ENCODE measurements at regions not wholly inside any gene's neighbourhood (a gene's known extent, or its start where the extent isn't known, plus 50 kb on each side); places are given as distances from the start of the nearest gene placed in this dataset.

GRCh38 chr6:130758813-130759212, 68.4 kb upstream of the SMLR1 start:
- H3K36me3 Mint-ChIP-seq, result no peaks in the 10 kb centered on the region
- DNase-seq (ENCODE audit: low spot score in 2 of 2, unreplicated experiment in 2 of 2), result no peak

GRCh38 chr6:130760006-130760405, 67.2 kb upstream of the SMLR1 start:
- TF ChIP-seq, protein P1, sequence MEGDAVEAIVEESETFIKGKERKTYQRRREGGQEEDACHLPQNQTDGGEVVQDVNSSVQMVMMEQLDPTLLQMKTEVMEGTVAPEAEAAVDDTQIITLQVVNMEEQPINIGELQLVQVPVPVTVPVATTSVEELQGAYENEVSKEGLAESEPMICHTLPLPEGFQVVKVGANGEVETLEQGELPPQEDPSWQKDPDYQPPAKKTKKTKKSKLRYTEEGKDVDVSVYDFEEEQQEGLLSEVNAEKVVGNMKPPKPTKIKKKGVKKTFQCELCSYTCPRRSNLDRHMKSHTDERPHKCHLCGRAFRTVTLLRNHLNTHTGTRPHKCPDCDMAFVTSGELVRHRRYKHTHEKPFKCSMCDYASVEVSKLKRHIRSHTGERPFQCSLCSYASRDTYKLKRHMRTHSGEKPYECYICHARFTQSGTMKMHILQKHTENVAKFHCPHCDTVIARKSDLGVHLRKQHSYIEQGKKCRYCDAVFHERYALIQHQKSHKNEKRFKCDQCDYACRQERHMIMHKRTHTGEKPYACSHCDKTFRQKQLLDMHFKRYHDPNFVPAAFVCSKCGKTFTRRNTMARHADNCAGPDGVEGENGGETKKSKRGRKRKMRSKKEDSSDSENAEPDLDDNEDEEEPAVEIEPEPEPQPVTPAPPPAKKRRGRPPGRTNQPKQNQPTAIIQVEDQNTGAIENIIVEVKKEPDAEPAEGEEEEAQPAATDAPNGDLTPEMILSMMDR (IDR thresholded peaks at IDR 0.05; ENCODE audit: unreplicated experiment), result no peak
- H3K4me1 Mint-ChIP-seq, result no peaks in the 10 kb centered on the region
- no peak overlapping the region for H3K4me3 Mint-ChIP-seq
- DNase-seq (ENCODE audit: low spot score in 2 of 2, unreplicated experiment in 2 of 2), result no peak
- no peaks in the 10 kb centered on the region for H3K36me3 Mint-ChIP-seq
- H3K9me3 Mint-ChIP-seq, result peaks cover 14% of the 10 kb centered on the region
- H3K27me3 Mint-ChIP-seq (ENCODE audit: low read depth), result no peaks in the 10 kb centered on the region
- no peak overlapping the region for H3K27ac Mint-ChIP-seq

More at GRCh38 chr6:130758813-130759212, 68.4 kb upstream of the SMLR1 start:
- Mint-ChIP-seq H3K4me1 (no peaks in the 10 kb centered on the region), H3K27ac (no peak overlapping the region), H3K9me3 (peaks cover 14% of the 10 kb centered on the region), H3K4me3 (no peak overlapping the region), H3K27me3 (ENCODE audit: low read depth) (no peaks in the 10 kb centered on the region)
- TF ChIP-seq, protein P1 (IDR thresholded peaks at IDR 0.05; ENCODE audit: unreplicated experiment), result no peak

GRCh38 chr6:130761286-130761685, 65.9 kb upstream of the SMLR1 start:
- Mint-ChIP-seq H3K36me3 (no peaks in the 10 kb centered on the region), H3K27me3 (ENCODE audit: low read depth) (no peaks in the 10 kb centered on the region), H3K9me3 (peaks cover 14% of the 10 kb centered on the region), H3K4me1 (no peaks in the 10 kb centered on the region), H3K27ac (no peak overlapping the region), H3K4me3 (no peak overlapping the region)
- DNase-seq (ENCODE audit: low spot score in 2 of 2, unreplicated experiment in 2 of 2), result no peak
- TF ChIP-seq, protein P1 (IDR thresholded peaks at IDR 0.05; ENCODE audit: unreplicated experiment), result no peak

- Mint-ChIP-seq H3K27me3 (ENCODE audit: low read depth) (no peaks in the 10 kb centered on the region), H3K4me3 (no peak overlapping the region), H3K27ac (no peak overlapping the region), H3K36me3 (no peaks in the 10 kb centered on the region), H3K4me1 (no peaks in the 10 kb centered on the region), H3K9me3 (peaks cover 9% of the 10 kb centered on the region)
- no peak for DNase-seq (ENCODE audit: low spot score in 2 of 2, unreplicated experiment in 2 of 2)
- TF ChIP-seq, protein P1 (IDR thresholded peaks at IDR 0.05; ENCODE audit: unreplicated experiment), result no peak
These were observed 62.0 kb upstream of the SMLR1 start for GRCh38 chr6:130765181-130765727.

DNA sequence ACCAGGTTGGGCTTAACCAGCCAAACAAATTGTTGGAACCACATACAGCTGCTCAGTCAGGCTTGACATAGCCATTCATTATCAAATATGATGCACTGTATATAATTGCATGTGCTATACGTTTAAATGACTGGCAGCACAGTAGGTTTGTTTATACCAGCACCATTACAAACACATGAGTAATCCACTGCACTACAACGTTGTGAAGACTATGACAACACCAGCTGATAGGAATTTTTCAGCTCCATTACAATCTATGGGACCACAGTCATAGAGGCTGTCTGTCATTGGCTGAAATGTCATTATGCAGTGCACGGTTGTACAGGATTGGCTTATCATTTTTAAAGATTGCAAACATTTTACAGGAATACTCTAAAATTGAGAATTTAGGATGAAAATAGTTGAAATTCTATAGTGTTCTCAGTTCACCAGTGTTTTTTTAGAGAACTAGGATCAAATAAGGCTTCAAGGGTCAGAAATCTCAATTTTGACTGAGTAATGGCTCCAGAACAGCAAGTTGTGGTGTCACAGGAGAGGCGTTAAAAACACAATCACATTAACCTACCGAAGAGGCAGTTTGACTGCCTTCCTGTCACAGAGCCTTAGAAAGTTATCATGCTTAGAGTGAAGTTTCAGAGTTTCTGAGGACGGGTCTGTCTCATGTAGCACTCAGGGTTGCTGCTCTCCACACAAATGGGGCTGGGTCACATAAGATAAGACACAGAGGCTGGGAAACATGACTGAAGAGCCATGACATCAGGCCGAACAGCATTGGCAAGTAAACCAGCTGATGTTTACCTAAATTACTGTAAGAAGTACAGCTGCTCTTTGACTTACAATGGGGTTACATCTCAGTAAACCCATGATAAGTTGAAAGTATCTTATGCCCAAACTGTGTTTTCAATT, 60.7 kb upstream of the SMLR1 start:
- Mint-ChIP-seq H3K27me3 (ENCODE audit: low read depth) (no peaks in the 10 kb centered on the region), H3K36me3 (no peaks in the 10 kb centered on the region)
- no peak for DNase-seq (ENCODE audit: low spot score in 2 of 2, unreplicated experiment in 2 of 2)

More for the DNA sequence above, 60.7 kb upstream of the SMLR1 start:
- peaks cover 3% of the 10 kb centered on the region for H3K9me3 Mint-ChIP-seq
- H3K27ac Mint-ChIP-seq, result no peak overlapping the region
- H3K4me3 Mint-ChIP-seq, result no peak overlapping the region
- H3K4me1 Mint-ChIP-seq, result no peaks in the 10 kb centered on the region
- TF ChIP-seq, protein P1 (IDR thresholded peaks at IDR 0.05; ENCODE audit: unreplicated experiment), result no peak

All from mesothelial cell of epicardium (in vitro differentiated cells).